ENCODE measurements at regions not wholly inside any gene's neighbourhood (a gene's known extent, or its start where the extent isn't known, plus 50 kb on each side); places are given as distances from the start of the nearest gene placed in this dataset.

GRCh38 chr3:44099566-44100297 is 142.0 kb upstream of the TOPAZ1 start:
- Histone ChIP-seq H3K4me1 (peaks cover 39 to 43% of the 10 kb centered on the region in 2 donors), H3K27me3 (no peaks in the 10 kb centered on the region)
- intact Hi-C loops (cut with DNase I) = no loop called here

GRCh38 chr3:44100298-44100695 is 141.4 kb upstream of the TOPAZ1 start:
- no peak for TF ChIP-seq CTCF (IDR thresholded peaks at IDR 0.05)
- Histone ChIP-seq H3K27me3 (no peaks in the 10 kb centered on the region), H3K27ac (no peak overlapping the region), H3K4me3 (replicated peaks in 1 of 3) (no peak overlapping the region), H3K36me3 (no peaks in the 10 kb centered on the region), H3K4me1 (peaks cover 41 to 48% of the 10 kb centered on the region in 2 donors), H3K9me3 (no peaks in the 10 kb centered on the region)
- 74 to 93% methylated on average over 2 of the region's 2 CpGs for WGBS, 2 donors
- intact Hi-C loops (cut with DNase I) = no loop called here
- no peak for DNase-seq

More at GRCh38 chr3:44099566-44100297, 142.0 kb upstream of the TOPAZ1 start:
- Histone ChIP-seq H3K4me3 (replicated peaks in 1 of 3) (no peak overlapping the region), H3K27ac (no peak overlapping the region), H3K9me3 (no peaks in the 10 kb centered on the region), H3K36me3 (no peaks in the 10 kb centered on the region)
- DNase-seq = no peak
- WGBS, 2 donors = 74 to 75% methylated on average over 6 of the region's 6 CpGs
- TF ChIP-seq POLR2A (IDR thresholded peaks at IDR 0.05) = no peak
- TF ChIP-seq CTCF (IDR thresholded peaks at IDR 0.05) = no peak

- DNase-seq = peak in 1 of 2 donors; percentile 46
- Histone ChIP-seq H3K4me1 (peaks cover 49 to 61% of the 10 kb centered on the region in 2 donors), H3K27ac (peak overlapping the region; percentile 11 to 98 (median 61)), H3K27me3 (no peaks in the 10 kb centered on the region), H3K9me3 (no peaks in the 10 kb centered on the region), H3K4me3 (replicated peaks in 1 of 3) (no peak overlapping the region), H3K36me3 (no peaks in the 10 kb centered on the region)
- TF ChIP-seq CTCF (IDR thresholded peaks at IDR 0.05) = no peak
- TF ChIP-seq POLR2A (IDR thresholded peaks at IDR 0.05) = no peak
- WGBS, 2 donors = 41 to 45% methylated on average over 2 of the region's 2 CpGs
- intact Hi-C loops (cut with DNase I) = no loop called here
These were observed 137.6 kb upstream of the TOPAZ1 start for GRCh38 chr3:44104043-44104442.

GRCh38 chr3:44104668-44105321 is 136.9 kb upstream of the TOPAZ1 start:
- Histone ChIP-seq H3K27ac (peak overlapping the region; percentile 11 to 98 (median 61)), H3K4me1 (peaks cover 53 to 68% of the 10 kb centered on the region in 2 donors), H3K27me3 (no peaks in the 10 kb centered on the region), H3K9me3 (no peaks in the 10 kb centered on the region), H3K4me3 (replicated peaks in 1 of 3) (no peak overlapping the region), H3K36me3 (no peaks in the 10 kb centered on the region)
- TF ChIP-seq CTCF (IDR thresholded peaks at IDR 0.05) (no peak), POLR2A (IDR thresholded peaks at IDR 0.05) (no peak)
- intact Hi-C loops (cut with DNase I) = loop anchor here (5.0 kb wide), 1 partner anchor 32 kb away; no protein-coding TSS in a partner anchor
- 57 to 58% methylated on average over 4 of the region's 4 CpGs for WGBS, 2 donors
- peak; percentile 67 to 72 for DNase-seq

- Histone ChIP-seq H3K9me3 (no peaks in the 10 kb centered on the region), H3K4me1 (peaks cover 56 to 70% of the 10 kb centered on the region in 2 donors), H3K4me3 (replicated peaks in 1 of 3) (no peak overlapping the region), H3K36me3 (no peaks in the 10 kb centered on the region), H3K27ac (peak overlapping the region in 2 of 3 donors; percentile 61 to 98), H3K27me3 (no peaks in the 10 kb centered on the region)
- TF ChIP-seq POLR2A (IDR thresholded peaks at IDR 0.05) = no peak
- TF ChIP-seq CTCF (IDR thresholded peaks at IDR 0.05) = no peak
- intact Hi-C loops (cut with DNase I) = loop anchor here (5.0 kb wide), 1 partner anchor 33 kb away; no protein-coding TSS in a partner anchor
- 86 to 91% methylated on average over 5 of the region's 5 CpGs for WGBS, 2 donors
- DNase-seq = no peak
These were observed 136.1 kb upstream of the TOPAZ1 start for GRCh38 chr3:44105571-44105970.
